GM12878 (cell line): ENCODE measurements at regions not wholly inside any gene's neighbourhood (a gene's known extent, or its start where the extent isn't known, plus 50 kb on each side); places are given as distances from the start of the nearest gene placed in this dataset.

ENCODE experiments used
- CHD1 ChIP-seq: IDR thresholded peaks from 2 replicates; pipeline ENCODE4 v1.6.1; 2012; ENCODE audit warnings: low read depth, low read length, improper control_type of control experiment
- DPF2 ChIP-seq: fragments of 450-650 bp; IDR thresholded peaks from 2 replicates; pipeline ENCODE4 v1.6.1; 2017; ENCODE audit warnings: mild to moderate bottlenecking
- MTA2 ChIP-seq: fragments of 450-650 bp; IDR thresholded peaks from 2 replicates; pipeline ENCODE4 v1.6.1; 2016; ENCODE audit warnings: low read depth, mild to moderate bottlenecking, moderate library complexity
- NFIC ChIP-seq: IDR thresholded peaks from 2 replicates; pipeline ENCODE4 v1.6.1; 2012; ENCODE audit warnings: low read depth, mild to moderate bottlenecking, inconsistent platforms, low read length, moderate library complexity
- NR2F1 ChIP-seq: fragments of 450-650 bp; conservative IDR thresholded peaks from 2 replicates; pipeline ENCODE4 v1.6.1; 2017; ENCODE audit warnings: mild to moderate bottlenecking
- POLR2AphosphoS5 ChIP-seq: IDR thresholded peaks from 2 replicates; pipeline ENCODE4 v1.6.1; 2011; ENCODE audit warnings: mild to moderate bottlenecking, low read length, inconsistent platforms
- TCF7 ChIP-seq: IDR thresholded peaks from 2 replicates; pipeline ENCODE4 v1.6.1; 2014; ENCODE audit warnings: antibody characterized with exemption, borderline replicate concordance
- YBX1 ChIP-seq: fragments of 450-650 bp; IDR thresholded peaks from 2 replicates; pipeline ENCODE4 v1.6.1; 2016; ENCODE audit warnings: antibody characterized with exemption
- TF ChIP-seq, protein P1 (sequence below): IDR thresholded peaks from 2 replicates; pipeline ENCODE4 v1.6.1; 2012; ENCODE audit warnings: low read depth, low read length, improper control_type of control experiment
- TF ChIP-seq, protein P2 (sequence below), 3 experiments: IDR thresholded peaks in 2 of 3; conservative IDR thresholded peaks in 1 of 3; 2 replicates each; pipeline ENCODE4 v1.5.1; 2011; ENCODE audit warnings: low read depth in 3 of 3, low read length in 3 of 3, mild to moderate bottlenecking in 3 of 3, control low read depth in 2 of 3, moderate library complexity in 2 of 3, inconsistent platforms in 1 of 3, mixed read lengths in 1 of 3; ENCODE audit not compliant: control insufficient read depth in 2 of 3, insufficient read depth in 1 of 3; ENCODE audit errors: extremely low read depth in 1 of 3

DNA sequence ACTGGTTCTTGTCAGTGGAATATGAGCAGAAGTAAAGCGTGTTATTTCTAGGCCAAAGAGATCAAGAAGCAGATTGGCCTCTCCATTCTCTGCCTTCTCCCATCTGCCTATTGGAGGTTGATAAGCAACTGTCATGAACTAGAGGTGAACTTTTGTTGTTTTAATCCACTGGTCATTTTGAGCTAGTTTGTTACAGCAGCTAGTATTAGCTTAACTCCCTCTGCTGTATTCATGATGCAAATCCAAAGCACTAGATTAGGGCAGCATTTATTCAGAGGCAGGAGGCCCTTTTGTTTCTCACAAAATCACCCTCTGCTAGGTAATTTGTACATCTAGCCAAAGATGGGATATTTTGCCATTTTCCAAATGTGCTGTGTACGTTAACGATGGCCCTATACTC is 97.3 kb upstream of the DPT start:
- TF ChIP-seq POLR2AphosphoS5 (no peak), DPF2 (no peak), NFIC (no peak), NR2F1 (no peak), CHD1 (no peak), TCF7 (no peak), MTA2 (no peak), YBX1 (no peak)
- TF ChIP-seq, protein P1, sequence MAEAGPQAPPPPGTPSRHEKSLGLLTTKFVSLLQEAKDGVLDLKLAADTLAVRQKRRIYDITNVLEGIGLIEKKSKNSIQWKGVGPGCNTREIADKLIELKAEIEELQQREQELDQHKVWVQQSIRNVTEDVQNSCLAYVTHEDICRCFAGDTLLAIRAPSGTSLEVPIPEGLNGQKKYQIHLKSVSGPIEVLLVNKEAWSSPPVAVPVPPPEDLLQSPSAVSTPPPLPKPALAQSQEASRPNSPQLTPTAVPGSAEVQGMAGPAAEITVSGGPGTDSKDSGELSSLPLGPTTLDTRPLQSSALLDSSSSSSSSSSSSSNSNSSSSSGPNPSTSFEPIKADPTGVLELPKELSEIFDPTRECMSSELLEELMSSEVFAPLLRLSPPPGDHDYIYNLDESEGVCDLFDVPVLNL: no peak
- TF ChIP-seq, protein P2, sequence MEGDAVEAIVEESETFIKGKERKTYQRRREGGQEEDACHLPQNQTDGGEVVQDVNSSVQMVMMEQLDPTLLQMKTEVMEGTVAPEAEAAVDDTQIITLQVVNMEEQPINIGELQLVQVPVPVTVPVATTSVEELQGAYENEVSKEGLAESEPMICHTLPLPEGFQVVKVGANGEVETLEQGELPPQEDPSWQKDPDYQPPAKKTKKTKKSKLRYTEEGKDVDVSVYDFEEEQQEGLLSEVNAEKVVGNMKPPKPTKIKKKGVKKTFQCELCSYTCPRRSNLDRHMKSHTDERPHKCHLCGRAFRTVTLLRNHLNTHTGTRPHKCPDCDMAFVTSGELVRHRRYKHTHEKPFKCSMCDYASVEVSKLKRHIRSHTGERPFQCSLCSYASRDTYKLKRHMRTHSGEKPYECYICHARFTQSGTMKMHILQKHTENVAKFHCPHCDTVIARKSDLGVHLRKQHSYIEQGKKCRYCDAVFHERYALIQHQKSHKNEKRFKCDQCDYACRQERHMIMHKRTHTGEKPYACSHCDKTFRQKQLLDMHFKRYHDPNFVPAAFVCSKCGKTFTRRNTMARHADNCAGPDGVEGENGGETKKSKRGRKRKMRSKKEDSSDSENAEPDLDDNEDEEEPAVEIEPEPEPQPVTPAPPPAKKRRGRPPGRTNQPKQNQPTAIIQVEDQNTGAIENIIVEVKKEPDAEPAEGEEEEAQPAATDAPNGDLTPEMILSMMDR (IDR thresholded peaks at IDR 0.05 in 2 of 3, conservative IDR thresholded peaks at IDR 0.05 in 1 of 3; ENCODE audit: control insufficient read depth in 2 of 3, extremely low read depth in 1 of 3, insufficient read depth in 1 of 3, low read depth in 3 of 3, low read length in 3 of 3): no peak
